ENCODE measurements at regions not wholly inside any gene's neighbourhood (a gene's known extent, or its start where the extent isn't known, plus 50 kb on each side); places are given as distances from the start of the nearest gene placed in this dataset.
"Not testable (repeated sequence)": the region's sequence is repeated elsewhere in the genome, so short reads cannot be mapped to it uniquely, and the experiment has no call there.

- H3K36me3 Mint-ChIP-seq; DNase-seq; H3K27me3 Mint-ChIP-seq; CTCF ChIA-PET; H3K4me1 Mint-ChIP-seq; H3K9me3 Mint-ChIP-seq (ENCODE audit: low read depth); H3K4me3 Mint-ChIP-seq; H3K27ac Mint-ChIP-seq; ATAC-seq: not testable (repeated sequence)
Observed at GRCh38 chr20:26373066-26373465, 676.4 kb upstream of the ZNF337 start.

- no peaks in the 10 kb centered on the region for H3K4me1 Mint-ChIP-seq
- no peaks in the 10 kb centered on the region for H3K9me3 Mint-ChIP-seq (ENCODE audit: low read depth)
- DNase-seq = no peak
- H3K27ac Mint-ChIP-seq = no peak overlapping the region
- no peak overlapping the region for H3K4me3 Mint-ChIP-seq
- ATAC-seq = no peak
- CTCF ChIA-PET = no interaction called here
- no peaks in the 10 kb centered on the region for H3K36me3 Mint-ChIP-seq
- H3K27me3 Mint-ChIP-seq = no peaks in the 10 kb centered on the region
Observed at GRCh38 chr20:26354511-26354910, 657.9 kb upstream of the ZNF337 start.

GRCh38 chr20:26347396-26347795, 650.7 kb upstream of the ZNF337 start:
- Mint-ChIP-seq H3K4me1 (no peaks in the 10 kb centered on the region), H3K36me3 (peaks cover 1% of the 10 kb centered on the region), H3K9me3 (ENCODE audit: low read depth) (no peaks in the 10 kb centered on the region), H3K27me3 (no peaks in the 10 kb centered on the region), H3K4me3 (no peak overlapping the region), H3K27ac (no peak overlapping the region)
- CTCF ChIA-PET = no interaction called here
- DNase-seq (no peak), ATAC-seq (no peak)

GRCh38 chr20:26340460-26341065, 643.9 kb upstream of the ZNF337 start:
- H3K27ac Mint-ChIP-seq; DNase-seq; H3K4me1 Mint-ChIP-seq; ATAC-seq; H3K9me3 Mint-ChIP-seq (ENCODE audit: low read depth); H3K27me3 Mint-ChIP-seq; CTCF ChIA-PET; H3K4me3 Mint-ChIP-seq: not testable (repeated sequence)
- H3K36me3 Mint-ChIP-seq = peaks cover 19% of the 10 kb centered on the region

GRCh38 chr20:26324177-26324576, 627.5 kb upstream of the ZNF337 start:
- Mint-ChIP-seq H3K27ac (no peak overlapping the region), H3K4me3 (no peak overlapping the region), H3K27me3 (no peaks in the 10 kb centered on the region), H3K4me1 (no peaks in the 10 kb centered on the region), H3K9me3 (ENCODE audit: low read depth) (peaks cover 10% of the 10 kb centered on the region), H3K36me3 (peaks cover 20% of the 10 kb centered on the region)
- CTCF ChIA-PET = no interaction called here
- DNase-seq (no peak), ATAC-seq (no peak)

GRCh38 chr20:26315054-26315453, 618.4 kb upstream of the ZNF337 start:
- DNase-seq (no peak), ATAC-seq (no peak)
- Mint-ChIP-seq H3K36me3 (peaks cover 43% of the 10 kb centered on the region), H3K9me3 (ENCODE audit: low read depth) (no peaks in the 10 kb centered on the region), H3K27me3 (no peaks in the 10 kb centered on the region), H3K4me1 (peaks cover 28% of the 10 kb centered on the region), H3K27ac (peak overlapping the region; percentile 28), H3K4me3 (no peak overlapping the region)
- CTCF ChIA-PET = no interaction called here

- H3K27me3 Mint-ChIP-seq; H3K9me3 Mint-ChIP-seq (ENCODE audit: low read depth); ATAC-seq; H3K4me3 Mint-ChIP-seq; DNase-seq; CTCF ChIA-PET: not testable (repeated sequence)
- peaks cover 44% of the 10 kb centered on the region for H3K4me1 Mint-ChIP-seq
- peaks cover 62% of the 10 kb centered on the region for H3K36me3 Mint-ChIP-seq
- H3K27ac Mint-ChIP-seq = peak overlapping the region; percentile 71
Observed at GRCh38 chr20:26309720-26310119, 613.1 kb upstream of the ZNF337 start.

- H3K36me3 Mint-ChIP-seq = peaks cover 61% of the 10 kb centered on the region
- CTCF ChIA-PET = no interaction called here
- ATAC-seq (no peak), DNase-seq (no peak)
- H3K27me3 Mint-ChIP-seq = no peaks in the 10 kb centered on the region
- H3K27ac Mint-ChIP-seq = peak overlapping the region; percentile 71
- no peaks in the 10 kb centered on the region for H3K9me3 Mint-ChIP-seq (ENCODE audit: low read depth)
- no peak overlapping the region for H3K4me3 Mint-ChIP-seq
- peaks cover 40% of the 10 kb centered on the region for H3K4me1 Mint-ChIP-seq
Observed at GRCh38 chr20:26308961-26309360, 612.3 kb upstream of the ZNF337 start.

- Mint-ChIP-seq H3K9me3 (ENCODE audit: low read depth) (no peaks in the 10 kb centered on the region), H3K4me1 (no peaks in the 10 kb centered on the region), H3K27ac (no peak overlapping the region), H3K36me3 (peaks cover 13% of the 10 kb centered on the region), H3K27me3 (no peaks in the 10 kb centered on the region), H3K4me3 (no peak overlapping the region)
- no peak for DNase-seq
- CTCF ChIA-PET = no interaction called here
- ATAC-seq = no peak
Observed at GRCh38 chr20:26295006-26295405, 598.4 kb upstream of the ZNF337 start.

GRCh38 chr20:26288379-26289061, 591.9 kb upstream of the ZNF337 start:
- H3K27me3 Mint-ChIP-seq; H3K4me3 Mint-ChIP-seq; H3K9me3 Mint-ChIP-seq (ENCODE audit: low read depth); CTCF ChIA-PET; DNase-seq: not testable (repeated sequence)
- Mint-ChIP-seq H3K4me1 (peaks cover 22% of the 10 kb centered on the region), H3K27ac (peak overlapping the region; percentile 61), H3K36me3 (peaks cover 32% of the 10 kb centered on the region)
- ATAC-seq = peak; percentile 27

- CTCF ChIA-PET = no interaction called here
- Mint-ChIP-seq H3K36me3 (peaks cover 20% of the 10 kb centered on the region), H3K9me3 (ENCODE audit: low read depth) (no peaks in the 10 kb centered on the region), H3K4me1 (peaks cover 9% of the 10 kb centered on the region), H3K27ac (no peak overlapping the region), H3K4me3 (no peak overlapping the region), H3K27me3 (no peaks in the 10 kb centered on the region)
- DNase-seq (no peak), ATAC-seq (no peak)
Observed at GRCh38 chr20:26279238-26279637, 582.6 kb upstream of the ZNF337 start.

- Mint-ChIP-seq H3K36me3 (peaks cover 14% of the 10 kb centered on the region), H3K4me1 (peaks cover 4% of the 10 kb centered on the region), H3K27me3 (no peaks in the 10 kb centered on the region), H3K4me3 (no peak overlapping the region), H3K9me3 (ENCODE audit: low read depth) (no peaks in the 10 kb centered on the region), H3K27ac (no peak overlapping the region)
- ATAC-seq = no peak
- CTCF ChIA-PET = no interaction called here
- DNase-seq = no peak
Observed at GRCh38 chr20:26277339-26277738, 580.7 kb upstream of the ZNF337 start.

GRCh38 chr20:26276554-26277210, 580.0 kb upstream of the ZNF337 start:
- H3K9me3 Mint-ChIP-seq (ENCODE audit: low read depth) = no peaks in the 10 kb centered on the region
- peaks cover 14% of the 10 kb centered on the region for H3K36me3 Mint-ChIP-seq
- CTCF ChIA-PET = no interaction called here
- ATAC-seq (no peak), DNase-seq (no peak)
- H3K27me3 Mint-ChIP-seq = no peaks in the 10 kb centered on the region
- no peak overlapping the region for H3K4me3 Mint-ChIP-seq
- H3K27ac Mint-ChIP-seq = no peak overlapping the region
- peaks cover 4% of the 10 kb centered on the region for H3K4me1 Mint-ChIP-seq

- H3K9me3 Mint-ChIP-seq (ENCODE audit: low read depth); ATAC-seq; H3K4me3 Mint-ChIP-seq: not testable (repeated sequence)
Observed at GRCh38 chr20:26268762-26269161, 572.1 kb upstream of the ZNF337 start.

More at GRCh38 chr20:26268762-26269161, 572.1 kb upstream of the ZNF337 start:
- H3K27ac Mint-ChIP-seq, DNase-seq, CTCF ChIA-PET, H3K27me3 Mint-ChIP-seq, H3K4me1 Mint-ChIP-seq, H3K36me3 Mint-ChIP-seq: not testable (repeated sequence)

Data from activated CD8-positive, alpha-beta memory T cell treated with anti-CD3 and anti-CD28 coated beads, Interleukin-2, amount 10 ng/mL, durations not matched to agents 7 days and 5 days (primary cell).